Activated T-helper 1 cell treated with anti-CD3 and anti-CD28 coated beads, Interleukin-12 subunit alpha, Interleukin-12 subunit beta, Interleukin-2, Interleukin-4 antibody, amounts not matched to agents 30 ng/mL and 10 ng/mL and 1 ng/mL, durations not matched to agents 14 hours and 24 hours and 36 hours (primary cell): ENCODE measurements at regions not wholly inside any gene's neighbourhood (a gene's known extent, or its start where the extent isn't known, plus 50 kb on each side); places are given as distances from the start of the nearest gene placed in this dataset.
"Not testable (repeated sequence)": the region's sequence is repeated elsewhere in the genome, so short reads cannot be mapped to it uniquely, and the experiment has no call there.

Experiments
- DNase-seq: peaks from one replicate; pipeline ENCODE4 v3.0.0; 2021; ENCODE audit warnings: low spot score
- H3K27ac Mint-ChIP-seq: one replicate; pipeline ENCODE4 v1.8.0; 2021; ENCODE audit warnings: mild to moderate bottlenecking, mixed read lengths
- H3K27me3 Mint-ChIP-seq: one replicate; pipeline ENCODE4 v1.8.0; 2022; ENCODE audit warnings: mild to moderate bottlenecking, moderate library complexity, mixed read lengths; ENCODE audit not compliant: insufficient read depth
- H3K36me3 Mint-ChIP-seq: one replicate; pipeline ENCODE4 v1.8.0; 2021; ENCODE audit warnings: low read depth, mixed read lengths
- H3K4me1 Mint-ChIP-seq: one replicate; pipeline ENCODE4 v1.8.0; 2021; ENCODE audit warnings: low read depth, mixed read lengths
- H3K4me3 Mint-ChIP-seq: one replicate; pipeline ENCODE4 v1.8.0; 2021; ENCODE audit warnings: mild to moderate bottlenecking, moderate library complexity, mixed read lengths
- H3K9me3 Mint-ChIP-seq: one replicate; pipeline ENCODE4 v1.8.0; 2021; ENCODE audit warnings: mixed read lengths
- intact Hi-C: fragments of 100-400 bp; cut with micrococcal nuclease; formaldehyde crosslinking; loops from one replicate; pipeline ENCODE4 v1.15.1; 2024

DNA sequence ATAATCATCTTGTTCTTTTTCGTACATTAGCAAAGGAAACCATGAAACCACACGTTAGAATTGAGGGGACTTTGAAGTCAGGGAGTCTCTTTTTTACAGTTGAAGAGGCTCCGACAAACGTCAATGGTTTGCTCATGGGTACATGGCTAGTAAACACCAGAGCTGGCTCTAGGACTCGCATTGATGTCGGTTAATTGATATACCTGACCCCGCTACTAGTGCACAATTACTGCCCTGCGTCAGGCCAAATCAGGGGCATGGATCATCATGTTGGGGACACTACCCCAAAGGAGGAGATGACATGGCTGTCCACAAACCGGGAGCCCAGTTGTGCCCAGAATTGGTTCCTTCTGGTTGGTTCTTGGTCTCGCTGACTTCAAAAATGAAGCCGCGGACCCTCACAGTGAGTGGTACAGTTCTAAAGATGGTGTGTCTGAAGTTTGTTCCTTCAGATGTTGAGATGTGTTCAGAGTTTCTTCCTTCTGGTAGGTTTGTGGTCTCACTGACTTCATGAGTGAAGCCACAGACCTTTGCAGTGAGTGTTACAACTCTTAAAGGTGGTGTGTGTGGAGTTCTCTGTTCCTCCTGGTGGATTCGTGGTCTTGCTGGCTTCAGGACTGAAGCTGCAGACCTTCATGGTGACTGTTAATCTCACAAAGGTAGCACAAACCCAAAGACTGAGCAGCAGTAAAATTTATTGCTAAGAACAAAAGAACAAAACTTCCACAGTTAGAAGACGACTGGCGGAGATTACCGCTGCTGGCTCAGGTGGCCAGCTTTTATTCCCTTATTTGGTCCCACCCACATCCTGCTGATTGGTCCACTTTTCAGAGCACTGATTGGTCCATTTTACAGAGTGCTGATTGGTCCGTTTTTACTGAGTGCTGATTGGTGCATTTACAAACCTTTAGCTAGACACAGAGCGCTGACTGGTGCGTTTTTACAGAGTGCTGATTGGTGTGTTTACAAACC is 126.9 kb upstream of the ERRFI1 start:
- peaks cover 12% of the 10 kb centered on the region for H3K9me3 Mint-ChIP-seq
- peaks cover 26% of the 10 kb centered on the region for H3K27me3 Mint-ChIP-seq
- peak; percentile 41 for DNase-seq
- intact Hi-C loops: loop anchor here (1.0 kb wide), 3 partner anchors 29 to 127 kb away; partner anchors contain the start of gene ERRFI1
- H3K36me3 Mint-ChIP-seq: peaks cover 4% of the 10 kb centered on the region
- H3K4me3 Mint-ChIP-seq: peak overlapping the region; percentile 74
- peaks cover 41% of the 10 kb centered on the region for H3K4me1 Mint-ChIP-seq
- peak overlapping the region; percentile 93 for H3K27ac Mint-ChIP-seq

DNA sequence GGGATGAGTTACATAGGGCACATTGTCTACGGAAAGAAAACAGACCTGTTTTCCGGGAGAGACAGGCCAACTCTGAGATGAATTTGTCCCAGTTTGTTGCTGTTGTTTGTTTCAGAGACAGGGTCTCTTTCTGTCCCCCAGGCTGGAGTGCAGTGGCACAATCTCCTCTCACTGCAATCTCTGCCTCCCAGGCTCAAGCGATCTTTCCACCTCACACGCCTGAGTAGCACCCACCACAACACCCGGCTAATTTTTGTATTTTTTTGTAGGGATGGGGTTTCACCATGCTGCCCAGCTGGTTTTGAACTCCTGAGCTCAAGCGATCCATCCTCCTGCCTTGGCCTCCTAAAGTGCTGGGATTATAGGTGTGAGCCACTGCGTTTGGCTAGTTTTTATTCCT is 125.5 kb upstream of the ERRFI1 start:
- Mint-ChIP-seq H3K27ac (no peak overlapping the region), H3K27me3 (peaks cover 23% of the 10 kb centered on the region), H3K4me1 (peaks cover 41% of the 10 kb centered on the region), H3K9me3 (peaks cover 12% of the 10 kb centered on the region), H3K4me3 (no peak overlapping the region), H3K36me3 (peaks cover 4% of the 10 kb centered on the region)
- intact Hi-C loops: no loop called here
- no peak for DNase-seq

DNA sequence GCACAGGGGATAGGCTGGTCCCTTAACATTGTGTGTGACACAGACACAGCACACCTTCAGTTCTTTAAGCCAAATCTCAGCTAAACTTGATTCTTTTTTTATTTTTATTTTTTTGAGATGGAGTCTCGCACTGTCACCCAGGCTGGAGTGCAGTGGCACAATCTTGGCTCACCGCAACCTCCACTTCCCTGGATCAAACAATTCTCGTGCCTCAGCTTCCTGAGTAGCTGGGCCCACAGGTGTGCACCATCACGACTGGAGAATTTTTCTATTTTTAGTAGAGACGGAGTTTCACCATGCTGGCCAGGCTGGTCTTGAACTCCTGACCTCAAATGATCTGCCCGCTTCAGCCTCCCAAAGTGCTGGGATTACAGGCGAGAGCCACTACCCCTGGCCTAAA is 123.6 kb upstream of the ERRFI1 start:
- not testable (repeated sequence) for H3K27ac Mint-ChIP-seq
- peaks cover 12% of the 10 kb centered on the region for H3K9me3 Mint-ChIP-seq

DNA sequence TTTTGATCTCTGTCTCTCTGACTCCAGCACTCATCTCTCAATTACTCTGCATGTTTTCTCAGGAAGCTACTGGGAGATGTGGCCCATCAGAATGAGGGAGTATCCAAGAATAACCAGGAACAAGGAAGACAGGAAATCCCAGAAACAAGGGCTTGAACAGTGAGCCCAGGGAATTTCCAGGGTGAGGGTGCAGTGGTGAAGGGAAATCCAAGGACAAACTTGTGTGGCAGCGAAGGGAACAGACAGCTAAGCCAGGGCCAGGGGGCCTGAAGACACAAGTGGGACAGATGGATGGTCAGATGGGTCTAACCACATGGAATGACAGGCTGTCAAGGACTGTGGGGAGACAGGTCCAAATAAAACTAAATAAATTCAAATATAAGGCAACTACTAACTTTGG is 121.8 kb upstream of the ERRFI1 start:
- H3K4me3 Mint-ChIP-seq: no peak overlapping the region
- H3K36me3 Mint-ChIP-seq: peaks cover 4% of the 10 kb centered on the region
- no peak for DNase-seq
- intact Hi-C loops: no loop called here
- H3K9me3 Mint-ChIP-seq: peaks cover 4% of the 10 kb centered on the region
- peaks cover 40% of the 10 kb centered on the region for H3K4me1 Mint-ChIP-seq
- H3K27ac Mint-ChIP-seq: no peak overlapping the region
- peaks cover 22% of the 10 kb centered on the region for H3K27me3 Mint-ChIP-seq

More for the DNA sequence above, 123.6 kb upstream of the ERRFI1 start:
- peaks cover 49% of the 10 kb centered on the region for H3K4me1 Mint-ChIP-seq
- DNase-seq, H3K36me3 Mint-ChIP-seq, H3K4me3 Mint-ChIP-seq, intact Hi-C loops: not testable (repeated sequence)
- peaks cover 21% of the 10 kb centered on the region for H3K27me3 Mint-ChIP-seq

DNA sequence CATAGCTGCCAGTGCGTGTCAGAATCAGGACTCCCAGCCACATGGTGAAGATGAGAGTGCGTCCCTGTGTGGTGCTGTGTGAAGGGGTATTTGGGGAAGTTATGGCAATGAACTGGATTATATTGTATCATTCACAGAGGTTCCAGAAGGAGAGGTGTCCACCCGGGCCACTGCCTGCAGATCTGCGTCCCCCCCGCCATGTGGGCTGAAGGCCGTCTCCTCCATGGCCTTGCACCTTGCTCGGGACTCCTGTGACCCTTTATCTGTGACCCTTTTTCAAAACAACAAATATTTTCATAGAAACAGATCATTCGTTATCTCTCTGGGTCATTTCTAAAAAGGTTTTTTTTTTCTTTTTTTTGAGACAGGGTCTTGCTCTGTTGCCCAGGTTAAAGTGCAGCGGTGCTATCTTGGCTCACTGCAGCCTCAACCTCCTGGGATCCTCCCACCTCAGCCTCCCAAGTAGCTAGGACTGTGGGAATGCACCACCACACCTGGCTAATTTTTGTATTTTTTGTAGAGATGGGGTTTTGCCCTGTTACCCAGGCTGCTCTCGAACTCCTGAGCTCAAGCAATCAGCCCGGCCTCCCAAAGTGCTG is 120.2 kb upstream of the ERRFI1 start:
- peaks cover 24% of the 10 kb centered on the region for H3K4me1 Mint-ChIP-seq
- intact Hi-C loops: no loop called here
- peaks cover 25% of the 10 kb centered on the region for H3K27me3 Mint-ChIP-seq
- peaks cover 4% of the 10 kb centered on the region for H3K36me3 Mint-ChIP-seq
- no peak overlapping the region for H3K4me3 Mint-ChIP-seq
- no peak overlapping the region for H3K27ac Mint-ChIP-seq
- DNase-seq: no peak
- no peaks in the 10 kb centered on the region for H3K9me3 Mint-ChIP-seq

DNA sequence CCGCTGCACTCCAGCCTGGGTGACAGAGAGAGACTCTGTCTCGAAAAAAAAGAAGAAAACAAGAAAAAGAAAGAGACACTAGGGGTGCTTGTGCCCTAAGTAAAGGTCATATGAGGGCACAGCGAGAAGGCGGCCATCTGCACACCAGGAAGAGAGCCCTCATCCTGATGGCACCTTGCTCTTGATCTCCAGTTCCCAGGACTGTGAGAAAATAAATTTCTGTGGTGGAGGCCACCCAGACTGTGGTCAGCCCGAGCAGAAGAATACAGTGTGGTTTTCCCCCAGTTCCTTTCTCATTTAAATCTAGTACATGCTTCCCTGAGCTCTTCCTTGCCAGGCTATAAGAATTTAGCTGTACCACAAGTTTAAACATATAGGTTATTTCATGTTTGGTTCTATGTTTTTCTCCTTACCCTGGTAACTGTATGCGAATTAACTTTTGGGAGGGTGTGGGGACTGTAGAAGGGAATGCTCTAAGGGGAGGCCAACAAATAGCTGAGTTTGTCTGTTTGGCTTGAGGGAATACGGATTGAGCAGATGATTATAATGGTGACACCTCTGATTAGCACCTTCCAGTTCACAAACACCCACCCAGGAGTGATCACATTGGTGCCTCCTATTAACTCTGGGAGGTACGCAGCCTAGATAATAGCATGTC is 119.6 kb upstream of the ERRFI1 start:
- Mint-ChIP-seq H3K4me1 (peaks cover 22% of the 10 kb centered on the region), H3K27ac (no peak overlapping the region), H3K9me3 (no peaks in the 10 kb centered on the region), H3K4me3 (no peak overlapping the region), H3K36me3 (peaks cover 4% of the 10 kb centered on the region), H3K27me3 (peaks cover 26% of the 10 kb centered on the region)
- no peak for DNase-seq
- intact Hi-C loops: no loop called here

DNA sequence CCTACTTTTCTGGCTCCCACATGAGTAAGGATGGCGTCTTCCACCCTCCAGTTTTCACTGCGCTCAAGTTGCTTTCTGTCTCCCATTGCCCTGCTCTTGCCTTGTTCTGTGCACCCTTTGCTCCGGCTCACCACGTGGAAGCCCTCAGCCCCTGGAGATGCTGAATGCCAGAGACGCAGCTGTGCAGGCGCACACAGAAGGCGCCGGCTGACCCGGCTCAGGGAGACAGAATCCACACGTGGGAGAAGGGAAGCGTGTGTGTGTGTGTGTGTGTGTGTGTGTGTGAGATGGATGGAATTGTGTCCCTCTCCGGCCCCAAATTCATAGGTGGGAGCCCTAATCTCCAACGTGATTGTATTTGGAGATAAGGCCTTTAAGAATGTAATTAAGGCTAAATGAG is 118.2 kb upstream of the ERRFI1 start:
- no peak overlapping the region for H3K4me3 Mint-ChIP-seq
- no peak overlapping the region for H3K27ac Mint-ChIP-seq
- peaks cover 4% of the 10 kb centered on the region for H3K36me3 Mint-ChIP-seq
- no peaks in the 10 kb centered on the region for H3K9me3 Mint-ChIP-seq
- H3K4me1 Mint-ChIP-seq: peaks cover 12% of the 10 kb centered on the region
- H3K27me3 Mint-ChIP-seq: peaks cover 26% of the 10 kb centered on the region
- intact Hi-C loops: no loop called here
- no peak for DNase-seq

DNA sequence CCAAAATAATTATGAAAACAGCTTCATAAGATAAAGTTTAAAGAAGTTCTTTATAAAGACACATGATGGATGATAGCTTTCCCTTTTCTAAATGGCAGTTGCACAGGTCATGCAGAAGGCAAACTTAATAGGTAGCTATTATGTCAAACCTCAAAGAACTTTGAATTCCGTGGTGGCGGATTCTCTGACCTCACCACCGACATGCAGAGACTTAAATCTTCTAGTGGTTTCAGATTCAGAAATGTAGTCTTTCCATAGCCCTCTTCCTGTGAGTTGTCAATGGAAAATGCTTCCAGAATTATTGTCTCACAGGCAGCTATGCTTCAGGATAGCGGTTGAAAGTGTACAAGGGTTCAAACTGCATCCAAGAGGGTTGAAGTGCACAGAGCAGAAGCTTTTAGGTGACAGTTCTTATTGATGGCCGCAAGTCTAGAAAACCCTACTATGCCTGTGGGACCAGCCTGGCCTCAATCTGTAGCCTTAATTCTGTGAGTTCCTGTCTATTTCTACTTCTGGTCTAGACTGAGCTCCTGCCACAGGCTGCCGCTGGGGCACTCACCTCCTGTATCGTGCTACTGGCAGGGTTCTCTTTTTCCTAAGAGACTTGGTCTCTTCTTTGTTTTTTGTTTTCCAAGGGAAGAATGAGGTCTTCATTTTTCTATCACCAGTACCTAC is 117.0 kb upstream of the ERRFI1 start:
- Mint-ChIP-seq H3K4me1 (peaks cover 8% of the 10 kb centered on the region), H3K27ac (no peak overlapping the region), H3K36me3 (peaks cover 2% of the 10 kb centered on the region), H3K4me3 (no peak overlapping the region), H3K27me3 (peaks cover 18% of the 10 kb centered on the region), H3K9me3 (no peaks in the 10 kb centered on the region)
- intact Hi-C loops: no loop called here
- DNase-seq: no peak

DNA sequence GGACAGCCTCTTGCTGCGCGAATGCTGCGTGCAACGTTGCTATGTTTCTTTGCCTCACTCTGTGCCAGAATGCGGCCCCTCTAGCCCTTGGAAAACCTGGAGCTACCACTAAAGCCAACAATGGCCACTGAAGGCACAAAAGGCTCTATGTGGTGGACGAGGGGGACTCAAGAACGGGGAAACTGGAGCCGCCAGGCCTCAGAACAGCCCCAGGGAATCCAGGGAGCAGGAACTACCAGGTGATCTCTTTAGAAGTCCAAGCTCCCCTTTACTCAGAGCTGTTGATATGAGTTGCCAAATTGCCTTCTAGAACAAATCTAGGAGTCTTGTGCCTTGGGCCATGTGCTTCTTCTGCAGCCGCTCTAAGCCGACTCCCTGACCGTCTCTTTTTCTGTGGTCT is 113.8 kb upstream of the ERRFI1 start:
- no peaks in the 10 kb centered on the region for H3K4me1 Mint-ChIP-seq
- H3K27me3 Mint-ChIP-seq: peaks cover 22% of the 10 kb centered on the region
- H3K27ac Mint-ChIP-seq: no peak overlapping the region
- no peak overlapping the region for H3K4me3 Mint-ChIP-seq
- no peak for DNase-seq
- intact Hi-C loops: no loop called here
- no peaks in the 10 kb centered on the region for H3K9me3 Mint-ChIP-seq
- peaks cover 2% of the 10 kb centered on the region for H3K36me3 Mint-ChIP-seq

DNA sequence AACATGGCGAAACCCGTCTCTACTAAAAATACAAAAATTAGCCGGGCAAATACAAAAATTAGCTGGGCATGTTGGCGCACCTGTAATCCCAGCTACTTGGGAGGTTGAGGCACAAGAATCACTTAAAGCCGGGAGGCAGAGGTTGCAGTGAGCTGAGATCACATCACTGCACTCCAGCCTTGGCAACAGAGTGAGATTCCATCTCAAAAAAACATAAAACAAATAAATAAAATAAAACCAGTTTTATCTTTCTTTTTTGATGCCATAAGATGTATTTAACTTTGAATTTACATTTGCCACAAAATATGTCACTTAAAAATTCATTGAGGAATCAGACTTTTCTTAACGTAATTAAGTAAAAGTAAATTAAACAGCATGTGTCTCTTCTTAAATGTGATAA is 113.3 kb upstream of the ERRFI1 start:
- Mint-ChIP-seq H3K36me3 (peaks cover 2% of the 10 kb centered on the region), H3K4me1 (no peaks in the 10 kb centered on the region), H3K27me3 (peaks cover 26% of the 10 kb centered on the region), H3K9me3 (no peaks in the 10 kb centered on the region), H3K27ac (no peak overlapping the region), H3K4me3 (no peak overlapping the region)
- DNase-seq: no peak
- intact Hi-C loops: no loop called here

DNA sequence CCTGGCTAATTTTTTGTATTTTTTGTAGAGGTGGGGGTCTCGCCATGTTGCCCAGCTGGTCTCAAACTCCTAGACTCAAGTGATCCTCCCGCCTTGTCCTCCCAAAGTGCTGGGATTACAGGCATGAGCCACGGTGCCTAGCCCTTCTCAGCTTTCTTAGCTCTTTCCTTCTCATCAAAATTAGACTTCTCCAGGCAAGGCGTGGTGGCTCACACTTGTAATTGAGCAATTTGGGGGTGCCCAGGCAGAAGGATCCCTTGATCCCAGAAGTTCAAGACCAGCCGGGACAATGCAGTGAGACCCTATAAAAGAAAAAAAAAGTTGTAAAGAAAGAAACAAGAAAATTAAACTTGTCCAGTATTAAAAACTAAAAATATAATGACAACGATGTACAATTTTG is 112.6 kb upstream of the ERRFI1 start:
- peaks cover 28% of the 10 kb centered on the region for H3K27me3 Mint-ChIP-seq
- DNase-seq: no peak
- no peak overlapping the region for H3K4me3 Mint-ChIP-seq
- no peaks in the 10 kb centered on the region for H3K36me3 Mint-ChIP-seq
- no peaks in the 10 kb centered on the region for H3K4me1 Mint-ChIP-seq
- no peak overlapping the region for H3K27ac Mint-ChIP-seq
- no peaks in the 10 kb centered on the region for H3K9me3 Mint-ChIP-seq
- intact Hi-C loops: no loop called here

DNA sequence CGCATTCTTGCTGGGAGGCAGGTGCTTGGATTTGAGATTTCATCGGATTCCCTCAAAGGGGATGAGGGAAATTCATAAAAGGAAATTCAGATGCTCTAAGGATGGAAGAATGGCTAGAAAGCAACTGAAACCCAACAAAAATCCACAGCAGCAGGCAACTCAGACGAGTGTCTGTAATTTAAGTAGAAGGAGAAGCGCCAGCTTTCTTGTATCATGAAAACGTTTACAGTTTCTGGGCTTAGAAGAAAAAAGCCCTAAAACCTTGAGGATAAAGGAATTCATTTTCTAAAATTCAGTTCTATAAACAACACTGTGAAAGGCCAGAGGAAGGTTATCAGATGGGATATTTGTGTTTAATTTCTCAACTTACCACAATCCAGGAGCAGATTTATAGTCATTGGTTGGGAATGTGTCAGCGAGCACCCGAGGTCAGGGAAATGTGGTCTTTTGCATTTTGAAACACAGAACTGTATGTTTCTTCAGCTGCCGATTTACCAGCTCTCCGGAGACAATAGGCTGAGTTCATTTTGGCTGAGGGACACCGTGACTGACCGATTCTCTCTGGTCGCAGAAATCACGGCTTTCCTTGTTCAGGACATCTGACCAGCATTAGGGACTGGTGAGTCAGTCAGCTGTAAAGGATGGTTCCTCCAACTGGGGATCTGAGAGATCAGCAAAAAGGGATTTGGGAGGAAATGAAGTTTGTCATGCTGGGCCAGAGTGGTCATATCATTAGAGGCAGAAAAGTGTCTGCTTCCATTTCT is 111.6 kb upstream of the ERRFI1 start:
- Mint-ChIP-seq H3K4me3 (no peak overlapping the region), H3K4me1 (no peaks in the 10 kb centered on the region), H3K9me3 (no peaks in the 10 kb centered on the region), H3K27ac (no peak overlapping the region), H3K27me3 (peaks cover 20% of the 10 kb centered on the region), H3K36me3 (no peaks in the 10 kb centered on the region)
- intact Hi-C loops: no loop called here
- no peak for DNase-seq
